Middle frontal gyrus (tissue), 1 donor: ENCODE measurements at regions not wholly inside any gene's neighbourhood (a gene's known extent, or its start where the extent isn't known, plus 50 kb on each side); places are given as distances from the start of the nearest gene placed in this dataset.
A peak's percentile ranks its signal among the peaks of the same experiment; 100 is the strongest.
"Not testable (repeated sequence)": the region's sequence is repeated elsewhere in the genome, so short reads cannot be mapped to it uniquely, and the experiment has no call there.

Experiments used
- DNase-seq: peaks from one replicate; pipeline ENCODE4 v3.0.0-alpha.2; 2015; ENCODE audit warnings: low spot score; ENCODE audit errors: extremely low spot score

GRCh38 chr2:57491213-57491612 lies 555.4 kb upstream of the VRK2 start:
- no peak for DNase-seq

GRCh38 chr2:57493966-57494365 lies 552.6 kb upstream of the VRK2 start:
- DNase-seq: not testable (repeated sequence)

- DNase-seq: peak; percentile 20
Measured at GRCh38 chr2:57497489-57498096, 549.0 kb upstream of the VRK2 start.

GRCh38 chr2:57504787-57505186 lies 541.8 kb upstream of the VRK2 start:
- DNase-seq: no peak

- no peak for DNase-seq
Measured at GRCh38 chr2:57509189-57509588, 537.4 kb upstream of the VRK2 start.

GRCh38 chr2:57510704-57511103 lies 535.9 kb upstream of the VRK2 start:
- no peak for DNase-seq

GRCh38 chr2:57515366-57515765 lies 531.2 kb upstream of the VRK2 start:
- no peak for DNase-seq

- DNase-seq: peak; percentile 58
Measured at GRCh38 chr2:57516698-57517340, 529.8 kb upstream of the VRK2 start.

- no peak for DNase-seq
Measured at GRCh38 chr2:57523304-57523703, 523.3 kb upstream of the VRK2 start.

- DNase-seq: no peak
Measured at GRCh38 chr2:57527685-57528084, 518.9 kb upstream of the VRK2 start.

- DNase-seq: no peak
Measured at GRCh38 chr2:57528499-57528898, 518.1 kb upstream of the VRK2 start.

- DNase-seq: no peak
Measured at GRCh38 chr2:57534358-57534757, 512.2 kb upstream of the VRK2 start.

- DNase-seq: no peak
Measured at GRCh38 chr2:57536535-57537231, 509.9 kb upstream of the VRK2 start.

- no peak for DNase-seq
Measured at GRCh38 chr2:57539761-57540160, 506.8 kb upstream of the VRK2 start.

- DNase-seq: no peak
Measured at GRCh38 chr2:57542081-57542480, 504.5 kb upstream of the VRK2 start.

- DNase-seq: no peak
Measured at GRCh38 chr2:57543211-57543610, 503.4 kb upstream of the VRK2 start.

GRCh38 chr2:57544624-57545023 lies 502.0 kb upstream of the VRK2 start:
- no peak for DNase-seq

- no peak for DNase-seq
Measured at GRCh38 chr2:57546478-57546877, 500.1 kb upstream of the VRK2 start.

GRCh38 chr2:57549642-57550102 lies 496.9 kb upstream of the VRK2 start:
- DNase-seq: no peak

- DNase-seq: no peak
Measured at GRCh38 chr2:57550912-57551311, 495.7 kb upstream of the VRK2 start.

GRCh38 chr2:57552885-57553284 lies 493.7 kb upstream of the VRK2 start:
- no peak for DNase-seq

GRCh38 chr2:57554348-57554747 lies 492.3 kb upstream of the VRK2 start:
- DNase-seq: no peak

GRCh38 chr2:57558312-57558711 lies 488.3 kb upstream of the VRK2 start:
- no peak for DNase-seq
